NCI-H748 (cell line): ENCODE measurements at regions not wholly inside any gene's neighbourhood (a gene's known extent, or its start where the extent isn't known, plus 50 kb on each side); places are given as distances from the start of the nearest gene placed in this dataset.

Experiments
- DNase-seq: peaks from one replicate; lab custom pipeline; 2025; ENCODE audit not compliant: unreplicated experiment; lab: John Stamatoyannopoulos, UW

- no peak for DNase-seq
Observed at GRCh38 chr7:84821671-84822534, 365.0 kb downstream of the SEMA3D start.

- DNase-seq, result no peak
Observed at GRCh38 chr7:84820481-84820880, 366.4 kb downstream of the SEMA3D start.

DNA sequence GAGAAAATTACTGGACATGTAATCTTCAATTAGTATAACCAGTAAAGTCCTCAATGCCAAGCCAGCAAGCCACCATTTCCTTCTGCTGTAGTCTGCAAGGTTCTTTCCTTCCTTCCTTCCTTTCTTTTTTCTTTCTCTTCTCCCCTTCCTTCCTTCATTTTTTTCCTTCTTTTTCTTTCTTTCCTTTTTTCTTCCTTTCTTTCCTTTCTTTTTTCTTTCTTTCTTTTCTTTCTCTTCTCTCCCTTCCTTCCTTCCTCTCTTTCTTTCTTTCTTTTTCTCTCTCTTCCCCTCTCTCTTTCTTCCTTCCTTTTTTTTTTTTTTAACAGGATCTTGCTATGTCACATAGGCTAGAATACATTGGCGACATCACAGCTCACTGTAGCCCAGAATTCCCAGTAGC, 369.8 kb downstream of the SEMA3D start:
- DNase-seq, result no peak

DNA sequence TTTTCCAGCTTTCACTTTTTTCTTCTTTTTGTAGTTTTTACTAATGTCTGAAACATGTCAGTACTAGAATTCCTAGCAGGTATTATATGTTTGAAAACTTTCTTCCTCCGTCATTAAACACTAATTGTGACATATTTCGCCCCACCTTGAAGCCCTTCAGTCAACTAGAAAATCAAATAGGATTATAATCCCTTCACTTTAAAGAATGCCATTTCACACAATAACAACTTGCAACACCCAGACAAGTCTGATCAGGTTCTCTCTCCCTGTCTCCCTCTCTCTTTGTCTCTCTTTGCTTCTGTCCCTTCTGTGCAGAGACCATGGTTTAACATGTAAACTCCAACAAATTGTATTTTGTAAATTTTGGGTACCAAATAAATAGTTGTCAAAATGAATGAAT, 373.5 kb downstream of the SEMA3D start:
- DNase-seq, result no peak

GRCh38 chr7:84812021-84812420, 374.8 kb downstream of the SEMA3D start:
- DNase-seq, result no peak

GRCh38 chr7:84811362-84811761, 375.5 kb downstream of the SEMA3D start:
- no peak for DNase-seq

DNA sequence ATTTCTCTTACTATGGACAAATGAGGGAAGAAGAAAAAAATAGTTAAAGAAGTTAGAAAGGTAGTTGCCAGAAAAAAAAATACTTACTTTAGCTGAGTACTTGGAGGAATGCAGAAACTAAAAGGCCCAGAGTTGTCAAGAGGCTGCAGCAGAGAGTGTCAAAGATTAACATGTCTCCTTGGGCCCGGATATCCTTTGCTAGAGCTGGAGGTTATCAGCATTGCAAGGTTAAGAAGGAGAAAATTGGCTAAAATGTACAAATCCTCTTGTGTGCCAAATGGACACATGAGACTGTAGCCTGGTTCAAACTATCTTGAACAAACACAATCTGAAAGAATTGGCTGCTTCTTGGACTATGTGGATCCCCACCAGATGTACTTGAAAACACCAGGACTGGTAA, 377.0 kb downstream of the SEMA3D start:
- DNase-seq, result no peak

DNA sequence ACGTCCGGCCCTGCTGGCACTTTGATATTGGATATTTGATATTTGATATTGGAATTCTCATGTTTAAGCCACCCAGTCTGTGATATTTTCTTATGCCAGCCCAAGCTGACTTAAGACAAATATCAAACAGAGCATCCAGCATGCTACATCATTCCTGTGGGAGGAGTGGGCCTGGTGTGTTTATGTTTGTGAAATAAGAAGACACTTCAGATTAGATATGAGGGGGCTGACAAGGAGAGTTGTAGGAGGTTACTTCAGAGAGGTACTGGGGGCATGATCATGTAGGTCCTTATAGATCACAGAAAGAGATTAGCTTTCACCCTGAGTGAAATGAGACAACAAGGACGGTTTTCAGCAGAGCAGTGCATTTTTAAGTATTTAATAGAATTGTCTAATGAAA, 382.9 kb downstream of the SEMA3D start:
- DNase-seq, result no peak

DNA sequence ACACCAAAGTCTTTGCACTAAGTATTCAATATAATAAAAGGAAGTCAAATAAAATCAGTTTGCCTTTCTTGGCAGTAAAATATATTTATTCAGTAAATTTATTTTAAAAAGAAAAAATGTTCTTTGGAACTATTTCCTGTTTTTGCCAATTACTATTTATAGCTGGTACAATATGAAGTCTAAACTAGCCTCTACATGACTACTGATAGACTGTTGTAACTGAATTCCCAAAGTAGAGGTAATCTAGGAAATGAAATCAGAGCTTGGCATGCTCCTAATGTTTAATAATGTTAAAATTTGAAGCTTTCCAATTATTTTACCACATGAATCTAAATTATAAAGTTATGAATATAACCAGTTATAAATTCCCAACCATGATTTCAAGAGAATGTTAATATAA, 385.5 kb downstream of the SEMA3D start:
- DNase-seq, result no peak

DNA sequence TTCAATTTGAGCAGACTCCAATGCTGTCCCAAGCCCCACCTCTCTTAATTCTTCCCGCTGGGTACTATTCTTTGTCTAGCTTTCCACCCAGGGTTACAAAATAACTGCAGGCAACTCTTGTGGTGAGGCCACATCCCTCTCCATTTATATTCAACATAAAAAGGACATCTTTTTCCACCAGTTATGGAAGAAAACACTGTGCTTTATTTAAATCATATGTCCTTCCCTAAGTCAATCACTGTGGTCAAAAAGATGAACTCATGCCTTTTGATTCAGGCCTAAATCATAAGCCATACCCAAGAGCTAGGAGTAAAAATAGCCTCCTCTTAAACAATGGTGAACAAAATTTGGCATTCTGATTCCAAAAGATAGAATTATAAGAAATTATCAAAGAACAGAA, 386.0 kb downstream of the SEMA3D start:
- DNase-seq, result no peak

GRCh38 chr7:84799106-84799505, 387.8 kb downstream of the SEMA3D start:
- DNase-seq, result no peak

GRCh38 chr7:84792231-84792893, 394.5 kb downstream of the SEMA3D start:
- no peak for DNase-seq

GRCh38 chr7:84790882-84791281, 396.0 kb downstream of the SEMA3D start:
- no peak for DNase-seq

- DNase-seq, result no peak
Observed at GRCh38 chr7:84786073-84786472, 400.8 kb downstream of the SEMA3D start.

DNA sequence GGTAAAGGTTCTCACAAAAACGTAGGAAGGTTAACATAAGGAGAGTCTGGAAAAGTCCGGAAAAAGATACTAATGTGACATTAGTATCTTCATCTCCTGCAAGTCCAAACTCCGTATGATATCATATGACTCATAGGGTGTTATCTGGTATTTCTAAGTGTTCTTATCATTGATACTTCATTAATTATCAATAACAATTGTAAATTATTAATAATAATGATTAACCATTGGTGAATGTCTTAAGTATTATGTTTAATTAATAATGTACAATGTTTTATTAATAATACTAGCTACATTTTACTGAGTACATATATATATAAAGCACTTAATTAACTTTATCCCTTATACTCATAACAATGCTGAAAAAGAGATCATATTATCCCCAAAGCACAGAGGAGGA, 402.4 kb downstream of the SEMA3D start:
- no peak for DNase-seq

DNA sequence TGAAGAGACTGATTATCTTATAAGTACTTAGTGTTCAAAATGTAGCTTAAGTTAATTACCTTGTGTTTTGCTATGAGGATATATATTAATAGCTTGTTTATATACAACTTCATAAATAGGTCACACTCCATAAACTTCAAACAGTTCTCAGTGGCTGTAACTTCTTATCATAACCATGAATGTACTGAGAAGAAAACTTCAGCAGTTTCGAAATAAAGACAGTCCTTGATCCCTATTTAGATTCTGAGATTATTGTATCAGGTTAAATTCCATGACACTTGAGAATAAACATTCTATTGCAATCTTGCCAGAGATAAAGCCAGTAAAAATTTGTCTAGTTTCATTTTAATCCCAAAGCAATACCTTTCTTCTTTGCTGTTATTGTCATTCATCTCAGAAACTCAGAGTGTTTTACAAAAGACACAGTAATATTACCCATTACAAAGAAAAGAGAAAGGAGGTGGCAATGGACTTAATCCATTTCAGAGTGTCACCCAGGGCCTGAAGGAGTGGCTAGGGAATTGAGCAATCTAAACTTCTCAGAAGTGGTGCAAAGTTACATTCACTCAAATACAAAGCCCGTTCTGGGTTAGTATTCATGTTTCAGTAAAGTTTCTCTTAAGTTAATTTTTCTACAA, 403.6 kb downstream of the SEMA3D start:
- no peak for DNase-seq

DNA sequence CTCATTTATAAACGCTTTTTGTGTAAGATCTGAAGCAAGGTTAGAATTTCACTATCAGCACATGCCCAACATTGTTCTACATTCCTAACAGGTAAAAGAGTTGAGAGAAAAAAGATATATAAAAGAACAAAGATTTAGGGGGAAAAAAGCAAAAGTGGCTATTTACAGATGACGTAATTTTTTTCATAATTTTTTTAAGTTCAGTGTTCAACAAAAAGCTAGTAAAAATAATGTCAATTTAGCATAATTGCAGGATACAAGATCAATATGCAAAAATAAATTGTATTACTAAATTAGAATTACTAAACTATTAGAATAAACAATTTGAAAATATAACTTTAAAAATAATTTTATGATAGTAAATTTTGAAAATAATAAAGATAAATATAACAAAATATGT, 405.0 kb downstream of the SEMA3D start:
- DNase-seq, result no peak

GRCh38 chr7:84780158-84781124, 406.4 kb downstream of the SEMA3D start:
- DNase-seq, result no peak

DNA sequence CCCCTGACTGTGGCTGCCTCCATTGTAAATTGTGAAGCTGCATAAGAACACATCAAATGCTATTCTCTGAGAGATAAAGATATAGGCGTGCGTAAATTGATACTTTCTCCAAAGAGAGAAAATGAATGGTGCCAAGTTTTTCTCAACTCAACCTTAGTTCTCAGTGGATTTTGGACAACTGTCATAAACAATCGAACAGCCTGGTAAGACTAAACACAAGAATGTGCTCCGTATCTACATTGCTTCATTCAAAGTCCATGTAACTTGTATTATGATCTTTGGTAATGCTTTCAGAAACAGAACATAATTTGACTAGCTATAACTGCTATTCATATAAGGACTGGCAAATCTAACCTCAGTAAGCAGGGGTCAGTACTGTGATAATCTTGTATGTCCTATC, 429.1 kb downstream of the SEMA3D start:
- no peak for DNase-seq

DNA sequence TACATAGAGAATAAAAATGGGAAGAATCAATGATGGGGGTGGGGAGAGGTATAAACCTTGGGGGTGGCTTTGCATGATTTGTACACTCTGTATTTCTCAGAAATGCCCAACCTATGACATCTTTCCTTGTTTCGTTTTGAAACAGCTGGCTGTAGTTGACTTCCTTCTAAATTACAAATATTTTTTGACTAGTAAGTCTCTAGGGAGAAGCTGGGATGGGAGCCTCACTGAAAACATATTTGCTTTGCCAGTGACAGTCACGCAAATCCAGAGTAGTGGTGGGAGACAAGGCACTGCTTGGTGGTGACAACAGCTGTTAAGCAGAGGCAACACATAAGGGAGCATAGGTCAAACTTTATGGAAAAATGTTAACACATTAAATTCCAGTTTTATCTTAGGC, 440.5 kb downstream of the SEMA3D start:
- no peak for DNase-seq

- no peak for DNase-seq
Observed at GRCh38 chr7:84744385-84744784, 442.5 kb downstream of the SEMA3D start.
